GM19043 (cell line): ENCODE measurements at regions not wholly inside any gene's neighbourhood (a gene's known extent, or its start where the extent isn't known, plus 50 kb on each side); places are given as distances from the start of the nearest gene placed in this dataset.
A peak's percentile ranks its signal among the peaks of the same experiment; 100 is the strongest.
"Not testable (repeated sequence)": the region's sequence is repeated elsewhere in the genome, so short reads cannot be mapped to it uniquely, and the experiment has no call there.

Experiments used
- ATAC-seq: cut with Tn5 transposase; IDR thresholded peaks from one replicate; pipeline ENCODE4 v1.9.1; 2021; ENCODE audit warnings: low read depth; ENCODE audit not compliant: unreplicated experiment

- no peak for ATAC-seq
These were observed 302.0 kb downstream of the ALDH8A1 start for GRCh38 chr6:134647861-134648260.

- ATAC-seq = no peak
These were observed 307.1 kb downstream of the ALDH8A1 start for GRCh38 chr6:134642819-134643218.

DNA sequence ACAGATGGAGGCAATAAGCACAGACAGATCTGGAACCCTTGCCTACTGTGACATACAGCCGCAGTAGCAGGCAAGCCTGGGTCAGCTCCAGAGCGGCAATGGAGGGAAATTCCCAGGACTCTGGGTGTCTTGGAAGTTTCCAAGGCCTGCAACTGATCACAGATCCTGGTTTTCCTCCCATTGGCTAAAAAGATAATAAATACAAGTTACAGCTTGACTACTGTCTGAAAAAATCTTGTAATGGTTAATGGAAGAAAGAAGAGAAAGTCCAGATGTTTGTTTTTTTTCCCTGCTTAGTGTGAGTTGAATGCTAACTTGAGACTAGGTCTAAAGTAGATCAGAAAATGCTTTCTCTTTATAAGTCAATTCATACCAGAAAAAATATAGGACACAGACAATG lies 307.6 kb downstream of the ALDH8A1 start:
- ATAC-seq = no peak

GRCh38 chr6:134640975-134641429 lies 308.9 kb downstream of the ALDH8A1 start:
- ATAC-seq = peak; percentile 80

- no peak for ATAC-seq
These were observed 309.7 kb downstream of the ALDH8A1 start for GRCh38 chr6:134640229-134640628.

- ATAC-seq = no peak
These were observed 312.0 kb downstream of the ALDH8A1 start for GRCh38 chr6:134637847-134638437.

DNA sequence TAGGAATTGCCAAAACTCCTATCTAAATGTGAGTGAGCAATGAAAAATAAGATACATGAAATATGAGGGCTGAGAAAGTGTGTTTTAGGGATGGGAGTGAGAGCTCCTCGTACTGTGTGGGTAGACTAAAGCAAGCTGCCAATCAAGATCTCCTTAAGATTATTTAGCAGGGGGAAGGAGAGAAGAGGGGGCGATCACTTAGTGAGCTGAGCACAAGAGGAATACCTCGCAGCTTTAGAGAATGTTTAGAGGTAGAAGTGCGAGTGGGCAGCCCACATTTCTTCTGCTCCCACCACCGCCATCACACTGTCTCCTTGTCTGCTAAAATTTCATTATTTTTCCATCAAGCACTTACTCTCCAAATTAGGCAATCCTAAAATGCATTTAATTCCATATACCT lies 312.6 kb downstream of the ALDH8A1 start:
- no peak for ATAC-seq

- no peak for ATAC-seq
These were observed 313.6 kb downstream of the ALDH8A1 start for GRCh38 chr6:134636186-134636799.

- no peak for ATAC-seq
These were observed 314.9 kb downstream of the ALDH8A1 start for GRCh38 chr6:134634966-134635365.

GRCh38 chr6:134634466-134634865 lies 315.4 kb downstream of the ALDH8A1 start:
- ATAC-seq = no peak

GRCh38 chr6:134632982-134633940 lies 315.3 kb upstream of the SGK1 start:
- ATAC-seq = not testable (repeated sequence)

DNA sequence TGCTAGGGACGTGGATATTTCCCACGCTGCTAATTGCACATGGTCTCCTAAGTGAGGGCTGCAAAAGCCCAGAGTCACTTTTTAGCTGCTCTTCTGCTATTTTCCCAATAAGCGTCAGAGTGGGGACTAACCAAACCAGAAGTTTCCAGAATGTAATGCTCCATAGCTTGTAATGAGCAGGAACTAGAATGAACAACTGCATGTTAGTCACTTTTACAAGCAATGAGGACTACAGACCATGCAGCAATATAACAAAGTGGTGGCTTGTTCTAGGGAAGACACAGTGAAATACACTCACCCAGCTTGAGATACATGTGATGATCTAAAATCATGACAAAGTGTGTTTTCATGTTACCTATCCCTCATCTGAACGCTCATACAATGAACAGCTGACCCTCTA lies 314.1 kb upstream of the SGK1 start:
- no peak for ATAC-seq

GRCh38 chr6:134631398-134631924 lies 313.5 kb upstream of the SGK1 start:
- ATAC-seq = no peak

DNA sequence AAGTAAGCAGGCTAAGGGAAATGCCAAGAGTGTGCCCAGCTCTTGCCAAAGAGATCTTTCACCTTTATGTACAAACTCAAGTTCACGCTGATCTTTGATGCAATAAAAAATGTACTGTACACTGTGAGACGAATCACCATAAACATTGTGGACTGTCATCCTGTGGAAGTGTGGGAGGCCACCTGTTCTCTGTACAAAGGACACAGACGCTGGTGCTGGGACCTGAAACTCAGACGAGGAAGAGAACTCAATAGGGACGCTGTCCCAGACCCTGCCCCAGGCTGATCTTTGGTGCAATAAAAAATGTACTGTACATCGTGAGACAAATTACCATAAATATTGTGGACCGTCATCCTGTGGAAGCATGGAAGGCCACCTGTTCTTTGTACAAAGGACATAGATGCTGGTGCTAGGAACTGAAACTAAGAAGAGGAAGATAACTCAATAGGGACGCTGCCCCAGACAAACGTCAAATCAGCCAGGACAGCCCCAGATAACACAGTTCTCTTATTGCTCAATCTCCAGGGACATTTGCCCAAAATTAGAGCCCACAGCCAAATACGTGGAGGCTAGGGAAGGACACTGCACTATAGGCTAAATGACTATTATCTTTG lies 312.7 kb upstream of the SGK1 start:
- peak; percentile 60 for ATAC-seq

DNA sequence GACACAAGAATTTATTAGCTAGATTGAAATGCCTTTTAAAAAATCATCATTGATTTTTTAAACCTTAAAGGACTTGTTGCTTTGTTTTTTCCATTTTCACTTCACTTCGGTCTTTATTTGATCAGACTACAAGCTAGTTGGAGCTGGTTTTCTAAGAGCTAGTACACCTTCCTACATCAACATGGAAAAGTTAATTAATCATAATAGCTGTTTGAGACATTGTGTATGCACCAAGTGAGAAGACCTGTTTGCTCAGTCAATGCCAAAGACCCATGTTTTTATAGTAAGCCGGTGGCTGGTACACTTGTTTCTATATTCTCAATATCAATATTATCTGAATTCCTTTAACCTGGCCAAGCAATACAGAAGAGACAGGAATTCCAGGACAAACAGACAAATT lies 310.2 kb upstream of the SGK1 start:
- ATAC-seq = no peak

GRCh38 chr6:134627707-134628106 lies 309.8 kb upstream of the SGK1 start:
- ATAC-seq = no peak

DNA sequence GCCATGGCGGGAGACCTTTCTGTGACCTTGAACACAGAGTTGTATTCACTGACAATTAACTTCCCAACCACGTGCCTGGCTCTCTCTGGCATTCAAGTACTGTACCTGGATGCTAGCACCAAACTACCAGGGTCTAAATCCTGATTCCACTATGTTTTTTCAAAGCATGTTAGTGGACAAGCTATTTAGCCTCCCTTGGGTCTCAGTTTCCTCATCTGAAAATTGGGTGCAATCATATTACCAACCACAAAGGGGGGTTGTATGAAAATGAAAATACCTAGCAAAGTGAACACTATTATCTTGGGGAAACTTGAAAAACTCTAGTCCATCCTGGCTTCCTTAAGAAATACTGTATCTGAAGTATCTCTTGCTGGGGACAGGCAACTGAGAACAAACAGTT lies 308.7 kb upstream of the SGK1 start:
- ATAC-seq = no peak

- ATAC-seq = no peak
These were observed 308.2 kb upstream of the SGK1 start for GRCh38 chr6:134626086-134626485.

GRCh38 chr6:134624781-134625180 lies 306.9 kb upstream of the SGK1 start:
- ATAC-seq = no peak

GRCh38 chr6:134623401-134623800 lies 305.5 kb upstream of the SGK1 start:
- ATAC-seq = no peak
